ENCODE measurements at regions not wholly inside any gene's neighbourhood (a gene's known extent, or its start where the extent isn't known, plus 50 kb on each side); places are given as distances from the start of the nearest gene placed in this dataset.

GRCh38 chr1:30162565-30162964 is 560.8 kb downstream of the MATN1 start:
- Histone ChIP-seq H4K20me1 (ENCODE audit: insufficient read depth, low read length) (no peaks in the 10 kb centered on the region), H3K4me1 (ENCODE audit: insufficient read depth, low read length) (no peaks in the 10 kb centered on the region), H3K79me2 (ENCODE audit: insufficient read depth, low read length) (no peaks in the 10 kb centered on the region), H3K36me3 (ENCODE audit: insufficient read depth, low read length) (no peaks in the 10 kb centered on the region), H3K27ac (ENCODE audit: low read depth, low read length) (no peak overlapping the region), H3K4me2 (ENCODE audit: low read length) (no peak overlapping the region), H3K27me3 (ENCODE audit: insufficient read depth, low read length) (no peaks in the 10 kb centered on the region), H2AFZ (ENCODE audit: low read depth, low read length) (no peak overlapping the region), H3K4me3 (ENCODE audit: insufficient read depth, low read depth, low read length) (no peak overlapping the region), H3K9ac (ENCODE audit: low read length) (no peak overlapping the region), H3K9me3 (ENCODE audit: insufficient read depth, low read depth, low read length) (no peaks in the 10 kb centered on the region)
- H3K36me3 Mint-ChIP-seq (ENCODE audit: low read depth, unreplicated experiment), result no peaks in the 10 kb centered on the region
- no peak overlapping the region for H3K27ac Mint-ChIP-seq (ENCODE audit: unreplicated experiment)
- FAIRE-seq, result no peak
- peaks cover 25% of the 10 kb centered on the region for H3K27me3 Mint-ChIP-seq (ENCODE audit: low read depth, unreplicated experiment)
- no peak for DNase-seq (ENCODE audit: low read depth)
- peaks cover 4% of the 10 kb centered on the region for H3K4me1 Mint-ChIP-seq (ENCODE audit: low read depth, unreplicated experiment)
- H3K9me3 Mint-ChIP-seq (ENCODE audit: unreplicated experiment), result no peaks in the 10 kb centered on the region
- TF ChIP-seq CTCF (IDR thresholded peaks at IDR 0.05; ENCODE audit: insufficient read depth, low read depth, low read length) (no peak), EZH2 (IDR thresholded peaks at IDR 0.05; ENCODE audit: insufficient read depth, low read length) (no peak)
- H3K4me3 Mint-ChIP-seq (ENCODE audit: unreplicated experiment), result no peak overlapping the region

- Histone ChIP-seq H3K27ac (ENCODE audit: low read depth, low read length) (no peak overlapping the region), H3K79me2 (ENCODE audit: insufficient read depth, low read length) (no peaks in the 10 kb centered on the region), H3K4me2 (ENCODE audit: low read length) (no peak overlapping the region), H2AFZ (ENCODE audit: low read depth, low read length) (no peak overlapping the region), H4K20me1 (ENCODE audit: insufficient read depth, low read length) (no peaks in the 10 kb centered on the region), H3K4me1 (ENCODE audit: insufficient read depth, low read length) (no peaks in the 10 kb centered on the region), H3K27me3 (ENCODE audit: insufficient read depth, low read length) (no peaks in the 10 kb centered on the region), H3K9ac (ENCODE audit: low read length) (no peak overlapping the region), H3K4me3 (ENCODE audit: insufficient read depth, low read depth, low read length) (no peak overlapping the region), H3K36me3 (ENCODE audit: insufficient read depth, low read length) (no peaks in the 10 kb centered on the region), H3K9me3 (ENCODE audit: insufficient read depth, low read depth, low read length) (no peaks in the 10 kb centered on the region)
- TF ChIP-seq EZH2 (IDR thresholded peaks at IDR 0.05; ENCODE audit: insufficient read depth, low read length) (no peak), CTCF (IDR thresholded peaks at IDR 0.05; ENCODE audit: insufficient read depth, low read depth, low read length) (no peak)
- Mint-ChIP-seq H3K9me3 (ENCODE audit: unreplicated experiment) (no peaks in the 10 kb centered on the region), H3K27ac (ENCODE audit: unreplicated experiment) (no peak overlapping the region), H3K4me3 (ENCODE audit: unreplicated experiment) (no peak overlapping the region), H3K4me1 (ENCODE audit: low read depth, unreplicated experiment) (peaks cover 4% of the 10 kb centered on the region), H3K36me3 (ENCODE audit: low read depth, unreplicated experiment) (no peaks in the 10 kb centered on the region), H3K27me3 (ENCODE audit: low read depth, unreplicated experiment) (peaks cover 25% of the 10 kb centered on the region)
- DNase-seq (ENCODE audit: low read depth), result no peak
- FAIRE-seq, result no peak
Observed at GRCh38 chr1:30161953-30162352, 561.4 kb downstream of the MATN1 start.

GRCh38 chr1:30160999-30161689 is 562.2 kb downstream of the MATN1 start:
- FAIRE-seq, result no peak
- DNase-seq (ENCODE audit: low read depth), result no peak
- Histone ChIP-seq H3K9me3 (ENCODE audit: insufficient read depth, low read depth, low read length) (no peaks in the 10 kb centered on the region), H3K27ac (ENCODE audit: low read depth, low read length) (no peak overlapping the region), H4K20me1 (ENCODE audit: insufficient read depth, low read length) (no peaks in the 10 kb centered on the region), H2AFZ (ENCODE audit: low read depth, low read length) (no peak overlapping the region), H3K4me1 (ENCODE audit: insufficient read depth, low read length) (no peaks in the 10 kb centered on the region), H3K27me3 (ENCODE audit: insufficient read depth, low read length) (no peaks in the 10 kb centered on the region), H3K4me3 (ENCODE audit: insufficient read depth, low read depth, low read length) (no peak overlapping the region), H3K9ac (ENCODE audit: low read length) (no peak overlapping the region), H3K79me2 (ENCODE audit: insufficient read depth, low read length) (no peaks in the 10 kb centered on the region), H3K36me3 (ENCODE audit: insufficient read depth, low read length) (no peaks in the 10 kb centered on the region), H3K4me2 (ENCODE audit: low read length) (no peak overlapping the region)
- Mint-ChIP-seq H3K27me3 (ENCODE audit: low read depth, unreplicated experiment) (peaks cover 18% of the 10 kb centered on the region), H3K4me3 (ENCODE audit: unreplicated experiment) (no peak overlapping the region), H3K9me3 (ENCODE audit: unreplicated experiment) (no peaks in the 10 kb centered on the region), H3K27ac (ENCODE audit: unreplicated experiment) (no peak overlapping the region), H3K4me1 (ENCODE audit: low read depth, unreplicated experiment) (peaks cover 4% of the 10 kb centered on the region), H3K36me3 (ENCODE audit: low read depth, unreplicated experiment) (no peaks in the 10 kb centered on the region)
- no peak for TF ChIP-seq CTCF (IDR thresholded peaks at IDR 0.05; ENCODE audit: insufficient read depth, low read depth, low read length)
- no peak for TF ChIP-seq EZH2 (IDR thresholded peaks at IDR 0.05; ENCODE audit: insufficient read depth, low read length)
